HCT116 (cell line): ENCODE measurements at regions not wholly inside any gene's neighbourhood (a gene's known extent, or its start where the extent isn't known, plus 50 kb on each side); places are given as distances from the start of the nearest gene placed in this dataset.

ENCODE experiments used
- ATAC-seq: fragments of 200-7000 bp; cut with Tn5 transposase; 2 replicates; pipeline ENCODE4 v1.9.1; 2020; ENCODE audit warnings: mild to moderate bottlenecking, moderate library complexity
- BruUV-seq: library from RNA; stranded (reverse); fragments of 400-500 nt; replicated peaks from 2 replicates; lab custom pipeline; 2021; lab: Mats Ljungman, UMichigan
- CTCF ChIA-PET: fragments of 300-600 bp; sonication (Branson Sonifier 250); formaldehyde crosslinking; loops from one replicate; lab custom pipeline; 2021; ENCODE audit warnings: antibody characterized with exemption; lab: Charles Lee
- POLR2A ChIA-PET: fragments of 300-600, 350-600 bp; sonication (Branson Sonifier 250); formaldehyde crosslinking; loops from one replicate; lab custom pipeline; 2021; ENCODE audit warnings: antibody characterized with exemption; lab: Charles Lee
- RAD21 ChIA-PET, 2 experiments: fragments of 300-600 bp; sonication (Branson Sonifier 250); formaldehyde crosslinking; loops; one replicate each; lab custom pipeline; 2023; ENCODE audit warnings: low total read pairs in 2 of 2; ENCODE audit not compliant: uncharacterized antibody in 2 of 2, unreplicated experiment in 2 of 2, low non-redundant PET in 1 of 2; lab: Charles Lee
- DNase-seq: peaks from one replicate; pipeline ENCODE4 v3.0.0-alpha.2; 2010; ENCODE audit warnings: low read depth, low spot score
- H2AFZ ChIP-seq: fragments of 200-600 bp; shearing (Covaris generic), sonication (generic); 2 replicates; pipeline ENCODE4 v1.6.1; 2017; ENCODE audit warnings: low read depth, mixed run types, mixed read lengths, antibody characterized with exemption, low read length; ENCODE audit not compliant: poor library complexity, severe bottlenecking
- H3K27ac ChIP-seq: 2 replicates; pipeline ENCODE4 v1.5.1; 2012; ENCODE audit warnings: low read depth, low read length
- H3K27me3 ChIP-seq: fragments of 200-600 bp; sonication (generic); 2 replicates; pipeline ENCODE4 v1.6.1; 2016; ENCODE audit warnings: mixed run types, low read length, mixed read lengths; ENCODE audit not compliant: insufficient read depth
- H3K36me3 ChIP-seq, 2 experiments: fragments of 200-500 bp in 1 of 2; fragments of 200-600 bp in 1 of 2; sonication (Bioruptor generic) in 1 of 2; sonication (generic) in 1 of 2; 2 replicates each; pipeline versions ENCODE4 v1.5.1 to v1.6.1; 2014 to 2016; ENCODE audit warnings: low read length in 2 of 2, inconsistent platforms in 1 of 2, mixed read lengths in 1 of 2, mixed run types in 1 of 2; ENCODE audit not compliant: insufficient read depth in 2 of 2, control insufficient read depth in 1 of 2
- H3K4me1 ChIP-seq, 2 experiments: fragments of 200-600 bp in 1 of 2; sonication (generic) in 1 of 2; 2 replicates each; pipeline versions ENCODE4 v1.5.1 to v1.6.1; 2012 to 2017; ENCODE audit warnings: low read length in 2 of 2, inconsistent platforms in 1 of 2, mild to moderate bottlenecking in 1 of 2, mixed read lengths in 1 of 2, mixed run types in 1 of 2, moderate library complexity in 1 of 2; ENCODE audit not compliant: insufficient read depth in 2 of 2, control insufficient read depth in 1 of 2
- H3K4me2 ChIP-seq: fragments of 200-600 bp; sonication (generic); 2 replicates; pipeline ENCODE4 v1.6.1; 2017; ENCODE audit warnings: mixed run types, low read length, mixed read lengths
- H3K4me3 ChIP-seq, 2 experiments: fragments of 200-600 bp in 1 of 2; sonication (generic) in 1 of 2; replicated peaks in 1 of 2; 2 replicates each; pipeline ENCODE4 v1.5.1; 2011 to 2016; ENCODE audit warnings: low read length in 2 of 2, control low read depth in 1 of 2, low read depth in 1 of 2, mild to moderate bottlenecking in 1 of 2, mixed read lengths in 1 of 2, mixed run types in 1 of 2
- H3K79me2 ChIP-seq: fragments of 200-600 bp; sonication (generic); 2 replicates; pipeline ENCODE4 v1.6.1; 2017; ENCODE audit warnings: mild to moderate bottlenecking, mixed run types, low read length, moderate library complexity, mixed read lengths; ENCODE audit not compliant: insufficient read depth
- H3K9ac ChIP-seq: fragments of 200-600 bp; sonication (generic); 2 replicates; pipeline ENCODE4 v1.6.1; 2016; ENCODE audit warnings: low read length, mixed read lengths
- H3K9me2 ChIP-seq: fragments of 200-600 bp; sonication (generic), shearing (Covaris generic); 2 replicates; pipeline ENCODE4 v1.6.1; 2017; ENCODE audit warnings: mixed run types, mild to moderate bottlenecking, moderate library complexity; ENCODE audit not compliant: insufficient read depth
- H3K9me3 ChIP-seq, 2 experiments: fragments of 200-500 bp in 1 of 2; fragments of 200-600 bp in 1 of 2; sonication (Bioruptor generic) in 1 of 2; sonication (generic) in 1 of 2; 2 replicates each; pipeline ENCODE4 v1.6.1; 2014 to 2017; ENCODE audit warnings: low read length in 2 of 2, mixed read lengths in 2 of 2, inconsistent platforms in 1 of 2, low read depth in 1 of 2, mild to moderate bottlenecking in 1 of 2, mixed run types in 1 of 2, moderate library complexity in 1 of 2; ENCODE audit not compliant: control insufficient read depth in 1 of 2, insufficient read depth in 1 of 2
- H4K20me1 ChIP-seq: fragments of 200-600 bp; sonication (generic), shearing (Covaris generic); 2 replicates; pipeline ENCODE4 v1.6.1; 2017; ENCODE audit warnings: mixed run types, mild to moderate bottlenecking, moderate library complexity; ENCODE audit not compliant: insufficient read depth
- CBX3 ChIP-seq: IDR thresholded peaks from 2 replicates; pipeline ENCODE4 v1.6.1; 2012; ENCODE audit warnings: low read depth
- ELF1 ChIP-seq: IDR thresholded peaks from 2 replicates; pipeline ENCODE4 v1.6.1; 2012; ENCODE audit warnings: low read depth, borderline replicate concordance
- EZH2 ChIP-seq: fragments of 200-600 bp; sonication (generic); IDR thresholded peaks from 2 replicates; pipeline ENCODE4 v1.6.1; 2017; ENCODE audit warnings: antibody characterized with exemption, mixed run types
- EZH2phosphoT487 ChIP-seq: fragments of 200-600 bp; IDR thresholded peaks from 2 replicates; pipeline ENCODE4 v1.6.1; 2018; ENCODE audit warnings: antibody characterized with exemption, borderline replicate concordance
- JUND ChIP-seq: IDR thresholded peaks from 2 replicates; pipeline ENCODE4 v1.6.1; 2012
- MAX ChIP-seq: IDR thresholded peaks from 2 replicates; pipeline ENCODE4 v1.6.1; 2012
- POLR2A ChIP-seq: IDR thresholded peaks from 2 replicates; pipeline ENCODE4 v1.7.0; 2011; ENCODE audit warnings: borderline replicate concordance; ENCODE audit not compliant: insufficient read depth, insufficient read length; ENCODE audit errors: extremely low read depth
- RAD21 ChIP-seq: IDR thresholded peaks from 2 replicates; pipeline ENCODE4 v1.6.1; 2012; ENCODE audit warnings: low read depth, mild to moderate bottlenecking
- YY1 ChIP-seq: IDR thresholded peaks from 2 replicates; pipeline ENCODE4 v1.6.1; 2011; ENCODE audit warnings: low read length, low read depth, moderate library complexity, mild to moderate bottlenecking; ENCODE audit not compliant: insufficient replicate concordance; ENCODE audit errors: extremely low read depth
- ZBTB33 ChIP-seq: IDR thresholded peaks from 2 replicates; pipeline ENCODE4 v1.6.1; 2011; ENCODE audit warnings: mild to moderate bottlenecking, low read length, moderate library complexity; ENCODE audit not compliant: insufficient replicate concordance; ENCODE audit errors: extremely low read depth
- intact Hi-C: fragments of 100-400 bp; cut with micrococcal nuclease; formaldehyde crosslinking; loops from 2 replicates; pipeline ENCODE4 v1.10.0; 2022

- no peaks in the 10 kb centered on the region for H3K9me2 ChIP-seq
- POLR2A ChIA-PET: no interaction called here
- H3K27ac ChIP-seq: no peak overlapping the region
- no peak overlapping the region for H2AFZ ChIP-seq
- H3K79me2 ChIP-seq: no peaks in the 10 kb centered on the region
- no peak for DNase-seq
- no peak overlapping the region for H3K4me2 ChIP-seq
- H3K36me3 ChIP-seq: no peaks in the 10 kb centered on the region
- ATAC-seq: no peak
- H3K9ac ChIP-seq: no peak overlapping the region
- H3K27me3 ChIP-seq: no peaks in the 10 kb centered on the region
- TF ChIP-seq MAX (no peak), JUND (no peak), EZH2 (no peak), ELF1 (no peak), RAD21 (no peak), ZBTB33 (no peak), YY1 (no peak), POLR2A (no peak), EZH2phosphoT487 (no peak), CBX3 (no peak)
- RAD21 ChIA-PET: no interaction called here
- no peaks in the 10 kb centered on the region for H3K9me3 ChIP-seq
- no peaks in the 10 kb centered on the region for H3K4me1 ChIP-seq
- H4K20me1 ChIP-seq: no peaks in the 10 kb centered on the region
- BruUV-seq: no TSS peak
- intact Hi-C loops: no loop called here
- no peak overlapping the region for H3K4me3 ChIP-seq
- CTCF ChIA-PET: interaction anchor here (1.8 kb wide), 1 partner anchor 15 kb away, joined by 5 read pairs; no protein-coding TSS in a partner anchor
These were observed 107.7 kb upstream of the BTN3A2 start for GRCh38 chr6:26257272-26257671.
